HepG2 (cell line): ENCODE measurements at regions not wholly inside any gene's neighbourhood (a gene's known extent, or its start where the extent isn't known, plus 50 kb on each side); places are given as distances from the start of the nearest gene placed in this dataset.

Experiments used
- ATAC-seq: fragments of 200-7000 bp; cut with Tn5 transposase; 3 replicates; pipeline ENCODE4 v1.9.1; 2020; ENCODE audit warnings: mild to moderate bottlenecking, moderate library complexity
- BruUV-seq: library from RNA; stranded (reverse); fragments of 400-500 nt; replicated peaks from 2 replicates; lab custom pipeline; 2021; lab: Mats Ljungman, UMichigan
- CTCF ChIA-PET: fragments of 300-600 bp; formaldehyde crosslinking; extraction: SDS; loops from one replicate; lab custom pipeline; 2021; ENCODE audit warnings: low total read pairs, inconsistent platforms, low intra/inter-chr PET ratio; lab: Yijun Ruan, JAX
- POLR2A ChIA-PET: fragments of 350-600 bp; sonication (Branson Sonifier 250); formaldehyde crosslinking; loops from one replicate; lab custom pipeline; 2020; ENCODE audit warnings: antibody characterized with exemption, inconsistent platforms; lab: Yijun Ruan, JAX
- DNase-seq: peaks from one replicate; pipeline ENCODE4 v3.0.0-alpha.2; 2015; ENCODE audit warnings: low spot score
- FAIRE-seq: peaks from 3 replicates; lab custom pipeline; 2011; peaks lifted over from hg19 to GRCh38; lab: Jason Lieb, UNC
- H2AFZ ChIP-seq: one replicate; pipeline ENCODE4 v1.6.1; 2011; ENCODE audit warnings: low read length, inconsistent platforms
- H3K27ac ChIP-seq: fragments of 300-600 bp; 3 replicates; pipeline ENCODE4 v1.8.0; 2011; ENCODE audit warnings: mixed run types, mild to moderate bottlenecking, mixed read lengths, low read length, inconsistent platforms; ENCODE audit not compliant: insufficient read depth; ENCODE audit errors: extremely low read length
- H3K27me3 ChIP-seq, 2 experiments: fragments of 200-600 bp in 1 of 2; 2 replicates in 1 of 2; 3 replicates in 1 of 2; pipeline versions ENCODE4 v1.6.0 to v1.8.0; 2011; ENCODE audit warnings: low read length in 2 of 2, mild to moderate bottlenecking in 2 of 2, moderate library complexity in 2 of 2, inconsistent platforms in 1 of 2; ENCODE audit not compliant: insufficient read depth in 2 of 2, control insufficient read depth in 1 of 2
- H3K36me3 ChIP-seq, 2 experiments: fragments of 200-600 bp in 1 of 2; replicated peaks in 1 of 2; 2 replicates in 1 of 2; 3 replicates in 1 of 2; pipeline versions ENCODE4 v1.5.1 to v1.8.0; 2011; ENCODE audit warnings: low read length in 2 of 2, inconsistent platforms in 1 of 2; ENCODE audit not compliant: insufficient read depth in 2 of 2, control insufficient read depth in 1 of 2
- H3K4me1 ChIP-seq: 2 replicates; pipeline ENCODE4 v1.5.1; 2012; ENCODE audit warnings: low read length, inconsistent platforms; ENCODE audit not compliant: insufficient read depth
- H3K4me2 ChIP-seq: 2 replicates; pipeline ENCODE4 v1.6.0; 2011; ENCODE audit warnings: low read depth, low read length, inconsistent platforms
- H3K4me3 ChIP-seq, 3 experiments: fragments of 200-600 bp in 1 of 3; sonication (generic), shearing (Covaris generic) in 1 of 3; replicated peaks in 1 of 3; 2 replicates each; pipeline ENCODE4 v1.5.1; 2011 to 2016; ENCODE audit warnings: low read length in 3 of 3, inconsistent platforms in 2 of 3, low read depth in 2 of 3, mild to moderate bottlenecking in 2 of 3, control low read depth in 1 of 3, mixed read lengths in 1 of 3; ENCODE audit not compliant: insufficient read depth in 1 of 3
- H3K79me2 ChIP-seq: one replicate; pipeline ENCODE4 v1.6.1; 2011; ENCODE audit warnings: low read length, inconsistent platforms; ENCODE audit not compliant: insufficient read depth
- H3K9ac ChIP-seq: 2 replicates; pipeline ENCODE4 v1.6.0; 2011; ENCODE audit warnings: mild to moderate bottlenecking, low read depth, low read length, inconsistent platforms; ENCODE audit not compliant: insufficient read depth
- H3K9me3 ChIP-seq: 2 replicates; pipeline ENCODE4 v1.5.1; 2012; ENCODE audit warnings: mild to moderate bottlenecking, low read length
- H4K20me1 ChIP-seq: 2 replicates; pipeline ENCODE4 v1.6.0; 2011; ENCODE audit warnings: inconsistent platforms, mild to moderate bottlenecking, low read length, moderate library complexity; ENCODE audit not compliant: insufficient read depth
- FLYWCH1 ChIP-seq: sonication (generic); formaldehyde crosslinking; IDR thresholded peaks from 2 replicates; pipeline ENCODE4 v1.8.1; 2023; ENCODE audit warnings: mild to moderate bottlenecking, missing genetic modification reagents
- JUNB ChIP-seq: sonication (generic); formaldehyde crosslinking; IDR thresholded peaks from 2 replicates; pipeline ENCODE4 v1.8.0; 2022; ENCODE audit warnings: missing genetic modification reagents, mild to moderate bottlenecking, borderline replicate concordance
- MTF2 ChIP-seq: sonication (generic); formaldehyde crosslinking; IDR thresholded peaks from 2 replicates; pipeline ENCODE4 v1.5.0; 2020; ENCODE audit warnings: missing genetic modification reagents, borderline replicate concordance
- RXRA ChIP-seq: sonication (generic); formaldehyde crosslinking; IDR thresholded peaks from 2 replicates; pipeline ENCODE4 v1.5.1; 2020; ENCODE audit warnings: missing genetic modification reagents
- SMARCE1 ChIP-seq: fragments of 450-650 bp; IDR thresholded peaks from 2 replicates; pipeline ENCODE4 v1.6.1; 2017; ENCODE audit warnings: borderline replicate concordance
- ZNF263 ChIP-seq: sonication (generic); formaldehyde crosslinking; IDR thresholded peaks from 2 replicates; pipeline ENCODE4 v1.4.0; 2020; ENCODE audit warnings: missing genetic modification reagents
- ZNF7 ChIP-seq: IDR thresholded peaks from 2 replicates; pipeline ENCODE4 v1.6.1; 2016; ENCODE audit warnings: missing biosample characterization, missing genetic modification reagents
- ZNF713 ChIP-seq: sonication (generic); formaldehyde crosslinking; IDR thresholded peaks from 2 replicates; pipeline ENCODE4 v1.4.0; 2020; ENCODE audit warnings: mild to moderate bottlenecking, missing genetic modification reagents
- WGBS: methylation state at CpG from one replicate; pipeline ENCODE4 v1.1.6; 2017; ENCODE audit warnings: low lambda C conversion rate; 5-methylcytosine and 5-hydroxymethylcytosine counted together
- in situ Hi-C: cut with HindIII; loops from 2 replicates; pipeline ENCODE4 v1.10.0; 2017; ENCODE audit warnings: low pct_unique_long_range_greater_than_20kb; ENCODE audit not compliant: extremely low pct_ligation_motif_present
- intact Hi-C: fragments of 100-400 bp; cut with micrococcal nuclease; formaldehyde crosslinking; loops from one replicate; pipeline ENCODE4 v1.10.0; 2022; ENCODE audit not compliant: unreplicated experiment
- TF ChIP-seq, protein P1 (sequence below): sonication (generic); formaldehyde crosslinking; IDR thresholded peaks from 2 replicates; pipeline ENCODE4 v1.5.0; 2020; ENCODE audit warnings: missing genetic modification reagents, mild to moderate bottlenecking, borderline replicate concordance
- TF ChIP-seq, protein P2 (sequence below): sonication (generic); formaldehyde crosslinking; IDR thresholded peaks from 2 replicates; pipeline ENCODE4 v1.5.1; 2020; ENCODE audit warnings: missing genetic modification reagents, mild to moderate bottlenecking, borderline replicate concordance

DNA sequence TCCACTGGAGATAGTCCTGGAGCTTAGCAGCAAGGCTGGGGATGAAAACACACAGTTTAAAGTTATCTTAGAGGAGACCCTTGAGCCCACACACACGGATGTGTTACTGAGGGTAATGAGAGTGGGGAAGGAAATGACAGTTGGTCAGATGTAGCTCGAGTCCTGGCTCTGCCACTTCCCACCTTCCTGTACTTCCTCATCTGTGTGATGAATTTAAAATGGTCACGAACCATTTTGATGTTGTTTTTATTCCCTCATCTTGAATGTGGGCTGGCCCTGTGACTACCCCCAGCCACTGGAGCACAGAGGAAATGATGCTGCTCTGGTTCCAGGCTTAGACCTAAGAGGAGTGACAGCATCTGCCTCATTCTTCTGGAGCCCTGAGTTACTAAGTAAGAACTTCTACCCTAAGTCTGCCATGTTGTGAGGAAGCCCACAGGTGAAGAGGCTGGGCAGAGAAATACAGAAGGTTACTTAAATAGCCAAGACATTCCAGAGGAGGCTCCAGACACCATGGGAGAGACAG, 141.2 kb downstream of the NRN1 start:
- CTCF ChIA-PET: no interaction called here
- Histone ChIP-seq H3K27me3 (peaks cover 0 to 11% of the 10 kb centered on the region in 2 experiments; a peak in 1 of 5 replicates), H2AFZ (no peak overlapping the region), H3K9me3 (peaks cover 10% of the 10 kb centered on the region; the same call in 1 of the 2 replicates), H3K27ac (no peak overlapping the region), H3K36me3 (no peaks in the 10 kb centered on the region)
- BruUV-seq: no TSS peak
- TF ChIP-seq JUNB (CRISPR knock-in tag) (no peak), ZNF7 (CRISPR knock-in tag) (no peak), RXRA (CRISPR knock-in tag) (no peak), ZNF263 (no peak), ZNF713 (CRISPR knock-in tag) (no peak)
- TF ChIP-seq, protein P1, sequence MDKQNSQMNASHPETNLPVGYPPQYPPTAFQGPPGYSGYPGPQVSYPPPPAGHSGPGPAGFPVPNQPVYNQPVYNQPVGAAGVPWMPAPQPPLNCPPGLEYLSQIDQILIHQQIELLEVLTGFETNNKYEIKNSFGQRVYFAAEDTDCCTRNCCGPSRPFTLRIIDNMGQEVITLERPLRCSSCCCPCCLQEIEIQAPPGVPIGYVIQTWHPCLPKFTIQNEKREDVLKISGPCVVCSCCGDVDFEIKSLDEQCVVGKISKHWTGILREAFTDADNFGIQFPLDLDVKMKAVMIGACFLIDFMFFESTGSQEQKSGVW: no peak
- TF ChIP-seq, all 625 proteins: peak for 0
- no peak for ATAC-seq
- Histone ChIP-seq H4K20me1 (no peaks in the 10 kb centered on the region), H3K4me2 (no peak overlapping the region), H3K9ac (no peak overlapping the region), H3K79me2 (no peaks in the 10 kb centered on the region), H3K4me3 (no peak overlapping the region), H3K4me1 (peaks cover 17% of the 10 kb centered on the region; the same call in 1 of the 2 replicates)
- FAIRE-seq: no peak
- in situ Hi-C loops (no loop called here), intact Hi-C loops (no loop called here)
- POLR2A ChIA-PET: no interaction called here
- WGBS: 3% methylated on average over 3 of the region's 3 CpGs
- no peak for DNase-seq

DNA sequence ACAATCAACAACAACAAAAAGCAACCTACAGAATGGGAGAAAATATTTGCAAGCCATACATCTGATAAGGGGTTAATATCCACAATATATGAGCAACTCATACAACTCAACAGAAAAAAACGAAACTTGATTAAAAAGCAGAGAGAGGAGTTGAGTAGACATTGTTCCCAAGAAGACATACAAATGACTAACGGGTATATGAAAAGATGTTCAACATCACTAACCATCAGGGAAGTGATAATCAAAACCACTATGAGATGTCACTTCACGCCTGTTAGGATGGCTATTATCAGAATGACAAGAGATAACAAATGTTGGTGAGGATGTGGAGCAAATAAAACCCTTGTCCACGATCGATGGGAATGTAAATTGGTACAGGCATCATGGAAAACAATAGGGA, 145.9 kb downstream of the NRN1 start:
- Histone ChIP-seq H3K27ac (no peak overlapping the region), H3K4me2 (no peak overlapping the region), H4K20me1 (no peaks in the 10 kb centered on the region), H2AFZ (no peak overlapping the region), H3K79me2 (no peaks in the 10 kb centered on the region), H3K36me3 (no peaks in the 10 kb centered on the region), H3K27me3 (peaks cover under 1 to 15% of the 10 kb centered on the region in 2 experiments; a peak in 2 of 5 replicates), H3K9ac (no peak overlapping the region), H3K9me3 (no peaks in the 10 kb centered on the region), H3K4me1 (peaks cover 8% of the 10 kb centered on the region; the same call in 1 of the 2 replicates)
- in situ Hi-C loops: no loop called here
- CTCF ChIA-PET: no interaction called here
- no peak for FAIRE-seq
- BruUV-seq: no TSS peak
- WGBS: 8% methylated on average over 5 of the region's 5 CpGs
- no peak for ATAC-seq
- DNase-seq: no peak
- TF ChIP-seq SMARCE1 (no peak), FLYWCH1 (CRISPR knock-in tag) (no peak), MTF2 (CRISPR knock-in tag) (no peak)
- TF ChIP-seq, protein P2, sequence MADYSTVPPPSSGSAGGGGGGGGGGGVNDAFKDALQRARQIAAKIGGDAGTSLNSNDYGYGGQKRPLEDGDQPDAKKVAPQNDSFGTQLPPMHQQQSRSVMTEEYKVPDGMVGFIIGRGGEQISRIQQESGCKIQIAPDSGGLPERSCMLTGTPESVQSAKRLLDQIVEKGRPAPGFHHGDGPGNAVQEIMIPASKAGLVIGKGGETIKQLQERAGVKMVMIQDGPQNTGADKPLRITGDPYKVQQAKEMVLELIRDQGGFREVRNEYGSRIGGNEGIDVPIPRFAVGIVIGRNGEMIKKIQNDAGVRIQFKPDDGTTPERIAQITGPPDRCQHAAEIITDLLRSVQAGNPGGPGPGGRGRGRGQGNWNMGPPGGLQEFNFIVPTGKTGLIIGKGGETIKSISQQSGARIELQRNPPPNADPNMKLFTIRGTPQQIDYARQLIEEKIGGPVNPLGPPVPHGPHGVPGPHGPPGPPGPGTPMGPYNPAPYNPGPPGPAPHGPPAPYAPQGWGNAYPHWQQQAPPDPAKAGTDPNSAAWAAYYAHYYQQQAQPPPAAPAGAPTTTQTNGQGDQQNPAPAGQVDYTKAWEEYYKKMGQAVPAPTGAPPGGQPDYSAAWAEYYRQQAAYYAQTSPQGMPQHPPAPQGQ: no peak
- TF ChIP-seq, all 625 proteins: peak for 0
- intact Hi-C loops: no loop called here
- POLR2A ChIA-PET: no interaction called here
- no peak overlapping the region for H3K4me3 ChIP-seq
